Gastroesophageal sphincter (tissue), 3 donors: ENCODE measurements at regions not wholly inside any gene's neighbourhood (a gene's known extent, or its start where the extent isn't known, plus 50 kb on each side); places are given as distances from the start of the nearest gene placed in this dataset.

Experiments used
- EP300 ChIP-seq: sonication (generic); formaldehyde crosslinking; IDR thresholded peaks from one replicate; pipeline ENCODE4 v1.6.1; 2017; ENCODE audit warnings: antibody characterized with exemption, mild to moderate bottlenecking
- POLR2A ChIP-seq, 2 donors: fragments of 450-650 bp; IDR thresholded peaks; one replicate each; pipeline ENCODE4 v1.6.1; 2017; ENCODE audit warnings: antibody characterized with exemption in 2 of 2, mild to moderate bottlenecking in 2 of 2, moderate library complexity in 1 of 2
- POLR2AphosphoS5 ChIP-seq: sonication (generic); formaldehyde crosslinking; IDR thresholded peaks from one replicate; pipeline ENCODE4 v1.6.1; 2017; ENCODE audit warnings: antibody characterized with exemption
- TF ChIP-seq, protein P1 (sequence below), 4 experiments: fragments of 200-600 bp in 2 of 4; fragments of 450-650 bp in 2 of 4; sonication (generic) in 1 of 4; IDR thresholded peaks; one replicate each; pipeline ENCODE4 v1.5.1; 2017 to 2019; ENCODE audit warnings: antibody characterized with exemption in 4 of 4, mild to moderate bottlenecking in 2 of 4, moderate library complexity in 2 of 4

DNA sequence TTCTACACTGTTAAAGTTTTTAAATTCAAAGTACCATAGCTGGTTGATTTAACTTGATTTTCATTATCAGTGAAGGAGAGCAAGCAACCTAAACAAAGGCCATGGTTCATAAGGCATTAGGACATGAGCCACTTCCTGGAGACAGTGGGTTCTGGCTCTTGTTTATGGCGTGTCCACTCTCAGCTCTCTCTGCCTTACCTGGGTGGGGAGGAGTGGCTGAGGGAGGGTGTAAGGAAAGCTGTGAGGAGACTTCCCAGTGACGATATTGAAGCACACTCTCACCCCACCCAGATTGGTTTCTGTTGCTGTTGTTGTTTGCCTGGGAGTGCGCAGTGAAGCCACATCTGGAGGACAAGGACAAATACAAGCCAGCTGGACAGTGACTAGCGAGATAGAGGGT lies 365.3 kb upstream of the FZD8 start:
- TF ChIP-seq POLR2A (IDR thresholded peaks at IDR 0.05), result no peak
- TF ChIP-seq, protein P1, sequence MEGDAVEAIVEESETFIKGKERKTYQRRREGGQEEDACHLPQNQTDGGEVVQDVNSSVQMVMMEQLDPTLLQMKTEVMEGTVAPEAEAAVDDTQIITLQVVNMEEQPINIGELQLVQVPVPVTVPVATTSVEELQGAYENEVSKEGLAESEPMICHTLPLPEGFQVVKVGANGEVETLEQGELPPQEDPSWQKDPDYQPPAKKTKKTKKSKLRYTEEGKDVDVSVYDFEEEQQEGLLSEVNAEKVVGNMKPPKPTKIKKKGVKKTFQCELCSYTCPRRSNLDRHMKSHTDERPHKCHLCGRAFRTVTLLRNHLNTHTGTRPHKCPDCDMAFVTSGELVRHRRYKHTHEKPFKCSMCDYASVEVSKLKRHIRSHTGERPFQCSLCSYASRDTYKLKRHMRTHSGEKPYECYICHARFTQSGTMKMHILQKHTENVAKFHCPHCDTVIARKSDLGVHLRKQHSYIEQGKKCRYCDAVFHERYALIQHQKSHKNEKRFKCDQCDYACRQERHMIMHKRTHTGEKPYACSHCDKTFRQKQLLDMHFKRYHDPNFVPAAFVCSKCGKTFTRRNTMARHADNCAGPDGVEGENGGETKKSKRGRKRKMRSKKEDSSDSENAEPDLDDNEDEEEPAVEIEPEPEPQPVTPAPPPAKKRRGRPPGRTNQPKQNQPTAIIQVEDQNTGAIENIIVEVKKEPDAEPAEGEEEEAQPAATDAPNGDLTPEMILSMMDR (IDR thresholded peaks at IDR 0.05), result no peak
- TF ChIP-seq EP300, result no peak
- no peak for TF ChIP-seq POLR2AphosphoS5
